Esophagus mucosa (tissue), 1 donor: ENCODE measurements at regions not wholly inside any gene's neighbourhood (a gene's known extent, or its start where the extent isn't known, plus 50 kb on each side); places are given as distances from the start of the nearest gene placed in this dataset.
"Not testable (repeated sequence)": the region's sequence is repeated elsewhere in the genome, so short reads cannot be mapped to it uniquely, and the experiment has no call there.

ENCODE experiments used
- ATAC-seq: fragments of 200-7000 bp; cut with Tn5 transposase; one replicate; pipeline ENCODE4 v1.9.1; 2020
- donor health status: DM: yes; HTN: yes; CAD: no.

DNA sequence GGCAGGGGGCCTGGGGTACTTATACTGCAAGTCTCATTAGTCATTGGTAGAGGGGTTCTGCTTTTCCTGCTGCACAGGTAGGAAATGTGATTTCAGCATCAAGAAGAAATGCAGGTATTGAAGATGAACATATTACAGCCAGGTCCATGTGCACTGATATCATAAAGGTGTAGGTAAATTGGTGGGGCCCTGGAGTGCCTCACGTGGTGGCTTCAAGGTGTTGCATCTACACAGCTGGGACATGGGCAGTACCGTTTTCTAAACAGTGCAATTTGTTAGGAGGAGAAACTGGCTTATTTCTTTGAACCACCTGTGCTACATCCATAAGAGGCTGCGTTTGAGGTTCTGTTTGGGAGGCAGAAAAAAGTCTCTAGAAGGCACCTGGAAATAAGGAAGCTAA lies 618.1 kb upstream of the RBFOX1 start:
- no peak for ATAC-seq

DNA sequence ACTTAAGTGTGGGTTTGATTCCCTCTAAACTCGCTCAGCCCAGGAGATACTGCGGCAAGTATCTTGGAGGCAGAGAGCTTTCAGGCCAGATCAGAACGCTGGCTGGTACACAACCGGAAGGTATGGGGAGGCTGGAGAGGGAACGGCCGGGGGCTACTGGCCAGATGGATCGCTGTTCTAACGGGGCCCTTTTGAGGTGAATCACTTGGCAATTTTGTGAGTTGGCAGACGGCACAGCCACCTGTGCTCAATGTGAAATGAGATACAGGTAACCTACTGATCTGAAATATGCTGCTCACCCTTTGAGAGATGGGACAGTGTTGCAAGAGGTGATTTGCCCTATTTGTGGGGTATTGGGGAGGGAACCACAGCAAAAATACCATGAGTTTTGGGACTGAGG lies 622.9 kb upstream of the RBFOX1 start:
- no peak for ATAC-seq

DNA sequence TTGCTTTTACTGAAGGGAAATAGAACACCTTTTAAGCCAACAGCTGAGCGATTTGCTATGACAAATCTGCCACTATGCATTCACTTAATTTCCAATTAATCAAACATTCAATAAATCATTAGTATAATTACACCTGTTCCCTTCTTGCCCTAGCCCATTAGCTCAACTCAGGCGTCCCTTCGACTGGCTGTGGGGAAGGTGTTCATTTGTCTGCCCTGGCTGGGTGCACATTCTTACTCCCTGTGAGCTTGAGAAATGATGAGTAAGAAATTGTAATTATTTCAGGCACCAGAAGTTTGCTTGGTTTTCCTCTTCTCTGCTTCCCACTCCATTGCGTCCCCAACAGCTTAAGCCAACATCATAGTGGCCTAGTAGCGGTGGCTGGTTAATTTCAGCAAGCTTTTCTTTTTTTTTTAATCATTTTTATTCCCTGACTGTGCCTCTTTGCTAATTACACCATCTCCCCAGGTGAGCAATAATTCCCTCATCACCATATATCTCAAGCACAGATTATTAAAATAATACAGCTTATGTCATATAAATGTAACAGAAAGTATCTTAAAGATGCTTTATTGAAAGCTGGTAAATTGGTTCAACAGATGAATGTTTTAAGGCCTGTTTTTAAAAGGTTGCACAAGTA lies 623.9 kb upstream of the RBFOX1 start:
- no peak for ATAC-seq

- ATAC-seq = no peak
These were observed 628.2 kb upstream of the RBFOX1 start for GRCh38 chr16:6704306-6704930.

DNA sequence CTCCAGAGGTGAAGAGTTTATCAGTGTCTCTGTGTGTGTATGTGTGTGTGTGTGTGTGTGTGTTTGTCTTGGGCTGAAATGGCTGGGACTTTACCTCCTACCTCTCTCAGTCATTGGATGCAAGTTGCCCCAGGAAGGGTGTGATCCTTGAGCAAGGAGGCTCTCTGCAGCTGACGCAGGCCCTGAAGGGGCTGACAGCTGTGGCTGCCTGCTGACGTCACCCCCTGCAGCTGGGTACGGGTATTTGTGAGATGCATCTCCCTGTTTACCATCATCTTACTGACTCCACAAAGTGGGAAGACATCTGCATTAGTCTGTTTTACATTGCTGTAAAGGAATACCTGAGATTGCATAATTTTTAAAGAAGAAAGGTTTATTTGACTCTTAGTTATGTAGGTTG lies 631.5 kb upstream of the RBFOX1 start:
- ATAC-seq = no peak

DNA sequence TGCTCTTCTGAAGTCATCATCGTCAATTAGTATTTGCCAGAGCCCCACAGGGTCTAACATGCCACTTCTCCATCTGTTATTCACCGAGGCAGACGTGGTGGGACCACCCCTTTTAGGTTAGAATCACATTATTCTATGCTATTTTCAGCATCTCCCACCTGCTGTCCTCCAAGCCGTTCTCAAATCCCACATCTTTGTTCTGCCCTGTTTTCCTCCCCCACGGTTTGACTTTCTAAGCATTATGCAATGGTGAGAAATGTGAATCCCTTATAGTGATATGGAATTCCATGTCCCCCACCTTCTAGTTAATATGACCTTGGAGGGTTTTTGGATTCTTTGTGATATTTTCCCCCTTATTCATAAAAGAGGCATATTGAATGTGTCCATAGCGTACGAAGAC lies 634.1 kb upstream of the RBFOX1 start:
- no peak for ATAC-seq

DNA sequence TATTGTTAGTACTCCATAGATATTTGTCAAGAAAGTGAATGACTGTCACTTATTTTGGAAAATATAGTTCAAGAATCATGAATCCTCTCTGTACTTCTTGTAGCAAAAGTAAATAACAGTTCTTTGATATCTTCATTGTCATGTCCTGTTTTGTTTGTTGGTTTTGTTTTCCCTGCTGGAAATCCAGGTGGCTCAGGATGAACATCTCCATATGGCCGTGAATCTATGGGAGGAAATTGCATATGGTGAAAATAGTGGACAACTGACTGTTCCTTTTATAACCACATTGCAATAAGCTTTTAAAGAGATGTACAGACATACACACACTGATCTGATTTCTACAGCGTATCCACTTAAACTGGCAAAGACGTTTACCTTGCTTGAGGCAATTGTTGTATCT lies 637.0 kb upstream of the RBFOX1 start:
- ATAC-seq = no peak

DNA sequence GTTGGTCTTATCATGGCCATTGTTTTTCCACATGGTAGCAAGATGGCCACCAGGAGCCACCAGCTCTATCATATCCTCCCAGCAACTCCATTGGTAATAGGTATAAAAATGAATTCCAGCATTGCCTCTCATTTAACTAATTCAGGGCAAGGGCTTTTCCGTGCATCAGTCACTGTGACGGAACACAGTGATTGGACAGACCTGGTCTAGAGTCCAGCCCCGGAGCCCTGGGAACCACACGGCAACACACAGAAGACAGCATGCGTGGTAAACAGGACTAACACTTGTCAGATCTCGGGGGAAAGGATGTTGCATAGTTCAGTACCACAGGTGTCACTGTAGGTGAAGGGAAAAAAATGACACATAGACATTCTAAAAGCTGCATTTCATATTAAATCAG lies 638.0 kb upstream of the RBFOX1 start:
- no peak for ATAC-seq

DNA sequence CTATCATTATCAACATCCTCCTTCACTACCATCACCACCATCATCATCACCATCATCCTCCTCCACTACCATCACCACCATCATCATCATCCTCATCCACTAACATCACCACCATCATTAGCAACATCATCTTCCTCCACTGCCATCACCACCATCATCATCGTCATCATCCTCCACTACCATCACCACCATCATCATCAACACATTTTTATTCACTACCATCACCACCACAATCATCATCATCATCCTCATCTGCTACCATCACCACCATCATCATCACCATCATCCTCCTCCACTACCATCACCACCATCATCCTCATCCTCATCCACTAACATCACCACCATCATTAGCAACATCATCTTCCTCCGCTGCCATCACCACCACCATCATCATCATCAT lies 639.2 kb upstream of the RBFOX1 start:
- not testable (repeated sequence) for ATAC-seq

GRCh38 chr16:6692874-6693273 lies 639.8 kb upstream of the RBFOX1 start:
- ATAC-seq = no peak

GRCh38 chr16:6690741-6691140 lies 641.9 kb upstream of the RBFOX1 start:
- no peak for ATAC-seq

GRCh38 chr16:6689643-6690042 lies 643.0 kb upstream of the RBFOX1 start:
- no peak for ATAC-seq

DNA sequence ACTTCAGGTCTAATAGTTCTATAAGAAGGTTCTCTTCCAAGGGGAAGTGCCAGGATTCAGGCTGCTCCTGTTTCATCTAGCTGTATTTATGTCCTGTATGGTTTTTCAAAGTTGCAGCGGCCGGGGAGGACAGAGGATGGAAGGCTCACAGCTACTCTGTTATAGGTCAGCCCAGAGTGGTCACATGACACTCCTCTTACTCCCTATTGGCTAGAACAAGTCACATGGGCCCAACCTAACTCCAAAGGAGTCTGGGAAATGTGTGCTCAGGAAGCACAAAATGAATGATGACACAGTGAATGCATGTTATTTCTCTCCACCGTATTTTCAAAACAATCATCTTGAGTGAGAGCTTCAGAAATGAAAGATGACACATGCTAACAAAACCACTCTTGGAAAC lies 645.1 kb upstream of the RBFOX1 start:
- no peak for ATAC-seq

DNA sequence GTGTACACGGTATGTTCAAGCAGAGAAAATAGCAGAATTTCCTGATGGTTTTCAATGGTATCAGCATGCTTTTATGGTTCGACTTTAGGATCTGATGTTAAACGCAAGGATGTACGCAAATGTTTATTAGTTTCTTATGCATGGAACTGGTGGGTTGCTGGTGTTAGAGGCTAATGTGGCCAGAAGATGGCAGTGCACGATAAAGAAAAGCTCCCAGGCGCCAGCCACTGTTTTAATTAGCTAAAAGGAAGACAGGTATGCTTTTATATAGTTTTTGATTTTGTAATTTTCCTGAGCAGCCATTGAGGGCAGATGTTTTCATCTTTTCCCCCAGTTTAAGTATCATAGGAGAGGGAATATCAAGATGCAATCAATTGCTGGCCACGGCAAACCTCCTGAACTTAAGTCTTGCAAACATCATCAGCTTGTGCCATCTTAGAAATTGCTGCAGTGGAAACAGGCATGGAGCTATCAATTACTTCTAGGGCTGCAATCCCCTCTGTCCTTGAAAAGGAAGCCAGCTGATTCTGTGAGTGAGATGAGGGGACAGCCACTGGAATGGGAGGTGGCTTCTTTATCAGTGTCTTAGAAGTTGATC lies 648.5 kb upstream of the RBFOX1 start:
- peak; percentile 44 for ATAC-seq

DNA sequence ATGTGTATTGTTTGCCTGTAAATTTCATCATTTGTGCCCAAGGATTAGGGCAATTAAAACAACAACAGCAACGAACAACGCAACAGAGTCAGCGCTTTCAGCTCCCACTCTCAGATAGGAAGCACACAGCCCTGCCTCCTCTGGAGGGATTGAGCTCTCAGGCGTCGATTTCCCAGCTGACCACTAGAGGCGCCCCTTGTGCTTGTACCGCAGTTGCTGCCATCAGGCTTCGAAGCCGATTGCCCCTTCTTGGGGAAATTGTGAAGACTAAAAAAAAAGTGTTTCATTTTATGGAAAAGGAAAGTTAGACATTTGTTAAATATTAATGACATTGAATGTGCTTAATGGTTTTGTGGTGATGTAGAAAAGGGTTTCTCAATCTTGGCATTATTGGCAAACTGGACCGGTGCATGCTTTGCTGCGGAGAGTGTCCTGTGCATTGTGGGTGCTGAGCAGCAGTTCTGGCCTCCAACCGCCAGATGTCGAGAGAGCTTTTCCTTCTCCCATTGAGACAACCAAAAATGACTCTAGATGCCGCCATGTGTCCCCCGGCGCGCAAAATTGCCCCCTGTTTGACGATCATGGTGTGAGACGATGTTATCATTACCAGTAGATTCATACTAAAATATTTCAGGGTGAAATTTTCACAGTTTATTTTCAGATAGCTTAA lies 650.4 kb upstream of the RBFOX1 start:
- ATAC-seq = no peak

DNA sequence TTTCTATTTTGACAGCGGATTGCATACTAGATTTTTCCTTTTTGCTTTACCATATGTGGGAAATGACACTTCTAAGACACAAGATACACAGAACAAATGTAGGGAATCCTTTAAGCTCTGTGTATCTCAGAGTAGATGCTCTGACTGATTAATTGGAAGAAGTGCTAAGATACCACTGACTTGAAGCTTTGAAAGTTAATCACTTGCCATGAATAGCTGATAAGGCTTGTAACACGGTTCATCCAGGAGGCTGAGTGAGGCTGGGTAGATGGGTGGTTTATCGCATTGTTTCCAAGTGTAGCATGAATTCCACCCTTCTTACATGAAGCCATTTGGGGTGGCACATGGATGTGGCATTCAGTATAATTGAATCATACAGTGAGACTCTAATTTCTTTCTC lies 654.1 kb upstream of the RBFOX1 start:
- ATAC-seq = no peak

DNA sequence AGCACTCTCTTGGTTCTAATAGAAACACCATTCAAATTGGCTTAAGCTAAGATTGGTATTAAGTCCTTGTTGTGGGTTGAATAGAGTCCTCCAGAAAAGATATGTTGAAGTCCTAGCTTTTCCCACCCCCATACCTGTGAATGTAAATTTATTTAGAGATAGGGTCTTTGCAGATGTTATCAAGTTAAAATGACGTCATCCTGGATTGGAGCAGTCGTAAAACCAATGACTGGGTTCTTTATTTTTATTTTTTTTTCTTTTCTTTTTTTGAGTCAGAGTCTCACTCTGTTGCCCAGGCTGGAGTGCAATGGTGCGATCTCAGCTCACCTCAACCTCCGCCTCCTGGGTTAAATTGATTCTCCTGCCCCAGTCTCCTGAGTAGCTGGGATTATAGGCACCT lies 658.6 kb upstream of the RBFOX1 start:
- no peak for ATAC-seq

DNA sequence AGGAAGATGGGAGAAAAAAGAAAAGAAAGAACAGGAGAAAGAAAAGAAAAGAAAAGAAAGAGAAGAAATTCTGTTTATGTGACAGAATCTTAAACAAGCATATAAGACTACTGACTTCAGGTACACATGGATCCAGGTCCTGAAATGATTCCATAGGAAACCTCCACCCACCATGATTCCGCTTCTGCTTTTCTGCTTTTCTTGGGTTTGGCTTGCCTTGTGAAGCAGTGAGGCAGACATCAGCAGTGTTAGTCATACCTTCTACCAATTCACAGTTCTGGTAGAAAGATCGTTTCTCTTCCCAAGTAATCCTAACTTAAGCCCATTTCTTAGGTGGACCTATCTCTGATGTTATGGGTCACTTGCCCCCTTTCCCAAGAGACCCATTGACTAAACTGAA lies 660.1 kb upstream of the RBFOX1 start:
- ATAC-seq = no peak

DNA sequence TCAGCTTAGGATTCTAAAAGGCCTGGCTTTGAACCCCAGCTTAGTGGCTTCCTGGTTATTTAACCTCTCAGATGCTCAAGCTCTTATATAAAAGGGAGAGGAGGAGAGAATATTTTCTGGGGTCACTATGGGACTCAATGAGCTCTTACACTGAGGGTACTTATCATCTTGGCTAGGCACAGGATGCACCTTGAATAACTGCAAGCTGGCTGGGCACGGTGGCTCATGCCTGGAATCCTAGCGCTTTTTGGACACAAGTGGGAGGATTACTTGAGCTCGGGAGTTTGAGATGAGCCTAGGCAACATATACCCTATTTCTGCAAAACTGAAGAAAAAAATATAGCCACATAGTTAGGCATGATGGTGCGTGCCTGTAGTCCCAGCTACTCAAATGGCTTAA lies 665.3 kb upstream of the RBFOX1 start:
- no peak for ATAC-seq

- no peak for ATAC-seq
These were observed 667.5 kb upstream of the RBFOX1 start for GRCh38 chr16:6665126-6665525.

- no peak for ATAC-seq
These were observed 669.0 kb upstream of the RBFOX1 start for GRCh38 chr16:6663668-6664067.

- ATAC-seq = no peak
These were observed 675.9 kb upstream of the RBFOX1 start for GRCh38 chr16:6656760-6657159.

GRCh38 chr16:6646891-6647290 lies 685.8 kb upstream of the RBFOX1 start:
- ATAC-seq = no peak
